K562 (cell line): ENCODE measurements at regions not wholly inside any gene's neighbourhood (a gene's known extent, or its start where the extent isn't known, plus 50 kb on each side); places are given as distances from the start of the nearest gene placed in this dataset.

ENCODE experiments used
- ATAC-seq: fragments of 200-7000 bp; cut with Tn5 transposase; 3 replicates; pipeline ENCODE4 v1.9.1; 2020; ENCODE audit warnings: moderate library complexity
- BruUV-seq: library from RNA; stranded (reverse); fragments of 400-500 nt; replicated peaks from 2 replicates; lab custom pipeline; 2021; lab: Mats Ljungman, UMichigan
- CTCF ChIA-PET: fragments of 300-600 bp; formaldehyde crosslinking; extraction: SDS; loops from one replicate; lab custom pipeline; 2021; ENCODE audit warnings: low intra/inter-chr PET ratio; lab: Yijun Ruan, JAX
- POLR2A ChIA-PET: fragments of 300-600, 350-650 bp; sonication (Branson Sonifier 250); formaldehyde crosslinking; extraction: SDS; loops from one replicate; lab custom pipeline; 2021; ENCODE audit warnings: antibody characterized with exemption, inconsistent platforms; lab: Yijun Ruan, JAX
- DNase-seq, 4 experiments: peaks; one replicate each; pipeline versions ENCODE4 v3.0.0 to v3.0.0-alpha.2; 2011 to 2018; ENCODE audit warnings: low spot score in 3 of 4, mixed read lengths in 3 of 4; ENCODE audit errors: extremely low read depth in 1 of 4
- FAIRE-seq: peaks from 2 replicates; lab custom pipeline; 2011; peaks lifted over from hg19 to GRCh38; lab: Jason Lieb, UNC
- H2AFZ ChIP-seq: 2 replicates; pipeline ENCODE4 v1.6.0; 2011; ENCODE audit warnings: low read depth, low read length, control low read depth, inconsistent platforms
- H3K27ac ChIP-seq: fragments of 200-600 bp; 3 replicates; pipeline ENCODE4 v1.8.0; 2011; ENCODE audit warnings: low read depth, mild to moderate bottlenecking, control low read depth, inconsistent platforms, low read length, moderate library complexity, mixed read lengths; ENCODE audit errors: extremely low read depth
- H3K27me3 ChIP-seq, 2 experiments: fragments of 300-600 bp in 1 of 2; 2 replicates in 1 of 2; 3 replicates in 1 of 2; pipeline versions ENCODE4 v1.6.0 to v1.8.0; 2011; ENCODE audit warnings: inconsistent platforms in 2 of 2, low read length in 2 of 2, mild to moderate bottlenecking in 1 of 2, mixed read lengths in 1 of 2, moderate library complexity in 1 of 2; ENCODE audit not compliant: control insufficient read depth in 2 of 2, insufficient read depth in 2 of 2
- H3K36me3 ChIP-seq: fragments of 300-600 bp; 3 replicates; pipeline ENCODE4 v1.8.0; 2011; ENCODE audit warnings: mild to moderate bottlenecking, low read length, inconsistent platforms; ENCODE audit not compliant: control insufficient read depth, insufficient read depth
- H3K4me1 ChIP-seq, 2 experiments: fragments of 200-600 bp in 1 of 2; replicated peaks in 1 of 2; 2 replicates in 1 of 2; 3 replicates in 1 of 2; pipeline versions ENCODE4 v1.5.1 to v1.8.0; 2011; ENCODE audit warnings: inconsistent platforms in 2 of 2, low read length in 2 of 2, mild to moderate bottlenecking in 1 of 2, mixed read lengths in 1 of 2, moderate library complexity in 1 of 2; ENCODE audit not compliant: control insufficient read depth in 2 of 2, insufficient read depth in 2 of 2
- H3K4me2 ChIP-seq: 2 replicates; pipeline ENCODE4 v1.6.1; 2011; ENCODE audit warnings: low read length, control low read depth, inconsistent platforms, mixed read lengths; ENCODE audit not compliant: insufficient read depth
- H3K4me3 ChIP-seq: fragments of 200-600 bp; sonication (generic), shearing (Covaris generic); 2 replicates; pipeline ENCODE4 v1.5.1; 2016; ENCODE audit warnings: control low read depth, inconsistent platforms
- H3K79me2 ChIP-seq: fragments of 200-600 bp; 3 replicates; pipeline ENCODE4 v1.8.0; 2011; ENCODE audit warnings: low read length, inconsistent platforms; ENCODE audit not compliant: control insufficient read depth, insufficient read depth
- H3K9ac ChIP-seq, 2 experiments: 2 replicates each; pipeline versions ENCODE4 v1.6.0 to v1.6.1; 2011; ENCODE audit warnings: low read depth in 2 of 2, low read length in 2 of 2, control low read depth in 1 of 2, inconsistent platforms in 1 of 2, mild to moderate bottlenecking in 1 of 2, mixed read lengths in 1 of 2; ENCODE audit not compliant: insufficient read depth in 1 of 2
- H3K9me1 ChIP-seq: one replicate; pipeline ENCODE4 v1.6.0; 2011; ENCODE audit warnings: inconsistent platforms, mild to moderate bottlenecking, low read length, moderate library complexity; ENCODE audit not compliant: control insufficient read depth, insufficient read depth
- H3K9me3 ChIP-seq: replicated peaks from 2 replicates; pipeline ENCODE4 v1.5.1; 2011; ENCODE audit warnings: low read depth, low read length, inconsistent platforms; ENCODE audit not compliant: control insufficient read depth, insufficient read depth
- H4K20me1 ChIP-seq: replicated peaks from 2 replicates; pipeline ENCODE4 v1.6.1; 2011; ENCODE audit warnings: low read length, inconsistent platforms, mixed read lengths; ENCODE audit not compliant: control insufficient read depth, insufficient read depth
- CHD4 ChIP-seq: fragments of 200-600 bp; sonication (generic); IDR thresholded peaks from 3 replicates; pipeline ENCODE4 v1.6.1; 2012; ENCODE audit warnings: low read depth, mild to moderate bottlenecking, mixed read lengths, low read length, inconsistent platforms; ENCODE audit not compliant: insufficient read depth, insufficient replicate concordance, poor library complexity, severe bottlenecking
- EHMT2 ChIP-seq: fragments of 450-650 bp; IDR thresholded peaks from 2 replicates; pipeline ENCODE4 v1.6.1; 2018; ENCODE audit warnings: antibody characterized with exemption
- HMG20B ChIP-seq: fragments of 250-450 bp; sonication (Bioruptor Pico); IDR thresholded peaks from 2 replicates; pipeline ENCODE4 v1.5.0; 2021; ENCODE audit warnings: mild to moderate bottlenecking
- HNRNPLL ChIP-seq: fragments of 200-400 bp; formaldehyde crosslinking; IDR thresholded peaks from 2 replicates; pipeline ENCODE4 v1.6.1; 2017; ENCODE audit warnings: low read length, low read depth, mild to moderate bottlenecking; ENCODE audit not compliant: poor library complexity, severe bottlenecking
- NCOR1 ChIP-seq: fragments of 450-650 bp; IDR thresholded peaks from 2 replicates; pipeline ENCODE4 v1.6.1; 2016; ENCODE audit warnings: mild to moderate bottlenecking, moderate library complexity
- NFRKB ChIP-seq: fragments of 450-650 bp; IDR thresholded peaks from 2 replicates; pipeline ENCODE4 v1.6.1; 2016; ENCODE audit warnings: low read depth
- NRF1 ChIP-seq, 2 experiments: fragments of 450-650 bp; IDR thresholded peaks in 1 of 2; conservative IDR thresholded peaks in 1 of 2; 2 replicates each; pipeline ENCODE4 v1.6.1; 2014; ENCODE audit warnings: mild to moderate bottlenecking in 2 of 2
- TAF1 ChIP-seq: IDR thresholded peaks from 2 replicates; pipeline ENCODE4 v1.6.1; 2011; ENCODE audit warnings: mild to moderate bottlenecking, low read length, moderate library complexity; ENCODE audit not compliant: insufficient read depth, control insufficient read depth, severe bottlenecking; ENCODE audit errors: extremely low read depth
- ZFP30 ChIP-seq: fragments of 250-450 bp; sonication (Bioruptor Pico); IDR thresholded peaks from 2 replicates; pipeline ENCODE4 v1.8.0; 2022; ENCODE audit warnings: moderate library complexity, mild to moderate bottlenecking, inconsistent platforms, borderline replicate concordance
- ZNF121 ChIP-seq: sonication (generic); formaldehyde crosslinking; conservative IDR thresholded peaks from 2 replicates; pipeline ENCODE4 v1.8.0; 2022; ENCODE audit warnings: missing genetic modification reagents
- ZNF316 ChIP-seq: fragments of 450-650 bp; IDR thresholded peaks from 2 replicates; pipeline ENCODE4 v1.6.1; 2016
- ZNF644 ChIP-seq: fragments of 200-800 bp; sonication (Bioruptor generic); IDR thresholded peaks from 2 replicates; pipeline ENCODE4 v1.6.1; 2016; ENCODE audit warnings: low read depth, missing genetic modification characterization, missing compliant biosample characterization
- WGBS: fragments of 100-300 bp; shearing (Covaris generic); methylation state at CpG from one replicate; pipeline ENCODE4 v1.1.6; 2016; ENCODE audit warnings: low coverage, mixed read lengths; ENCODE audit not compliant: insufficient coverage; ENCODE audit errors: missing lambda C conversion rate; 5-methylcytosine and 5-hydroxymethylcytosine counted together
- in situ Hi-C: fragments of 300-500 bp; cut with MboI; formaldehyde crosslinking; loops from 4 replicates; pipeline ENCODE4 v1.15.0; 2018; ENCODE audit warnings: inconsistent platforms, mixed read lengths
- intact Hi-C: fragments of 100-400 bp; cut with micrococcal nuclease; formaldehyde crosslinking; loops from 2 replicates; pipeline ENCODE4 v1.14.2; 2022
- TF ChIP-seq, protein P1 (sequence below), 2 experiments: fragments of 150-350 bp in 1 of 2; IDR thresholded peaks; 2 replicates each; pipeline ENCODE4 v1.6.1; 2012 to 2016; ENCODE audit warnings: low read depth in 2 of 2, low read length in 2 of 2, mild to moderate bottlenecking in 1 of 2, moderate library complexity in 1 of 2
- TF ChIP-seq, protein P2 (sequence below): fragments of 450-650 bp; formaldehyde crosslinking; IDR thresholded peaks from 2 replicates; pipeline ENCODE4 v1.4.0; 2020; ENCODE audit warnings: mild to moderate bottlenecking, mixed read lengths
- TF ChIP-seq, protein P3 (sequence below): fragments of 450-650 bp; IDR thresholded peaks from 2 replicates; pipeline ENCODE4 v1.6.1; 2016; ENCODE audit warnings: antibody characterized with exemption
- TF ChIP-seq, protein P4 (sequence below): fragments of 250-450 bp; sonication (Bioruptor Pico); IDR thresholded peaks from 2 replicates; pipeline ENCODE4 v1.8.0; 2022; ENCODE audit warnings: moderate library complexity, mild to moderate bottlenecking, inconsistent platforms

DNA sequence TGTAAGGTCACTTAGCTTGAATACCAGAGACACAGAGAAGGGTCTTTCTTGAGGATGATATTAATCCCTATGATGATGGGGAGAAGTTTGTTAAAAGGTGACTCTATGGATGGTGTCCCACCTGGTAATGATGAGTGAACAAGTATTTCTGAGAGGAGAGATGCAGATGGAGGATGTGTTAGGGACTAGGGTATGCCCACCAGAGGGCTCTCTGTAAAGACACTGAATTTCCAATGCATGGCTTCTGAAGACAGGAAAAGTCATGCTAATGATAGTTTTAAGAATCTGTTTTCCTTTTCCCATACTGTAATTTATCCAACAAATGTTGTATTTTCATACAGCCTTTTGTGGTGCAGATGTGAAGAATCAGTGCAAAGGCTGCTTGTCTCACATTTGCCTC is 1250.9 kb upstream of the CELF2 start (continued):
- TF ChIP-seq, protein P1, sequence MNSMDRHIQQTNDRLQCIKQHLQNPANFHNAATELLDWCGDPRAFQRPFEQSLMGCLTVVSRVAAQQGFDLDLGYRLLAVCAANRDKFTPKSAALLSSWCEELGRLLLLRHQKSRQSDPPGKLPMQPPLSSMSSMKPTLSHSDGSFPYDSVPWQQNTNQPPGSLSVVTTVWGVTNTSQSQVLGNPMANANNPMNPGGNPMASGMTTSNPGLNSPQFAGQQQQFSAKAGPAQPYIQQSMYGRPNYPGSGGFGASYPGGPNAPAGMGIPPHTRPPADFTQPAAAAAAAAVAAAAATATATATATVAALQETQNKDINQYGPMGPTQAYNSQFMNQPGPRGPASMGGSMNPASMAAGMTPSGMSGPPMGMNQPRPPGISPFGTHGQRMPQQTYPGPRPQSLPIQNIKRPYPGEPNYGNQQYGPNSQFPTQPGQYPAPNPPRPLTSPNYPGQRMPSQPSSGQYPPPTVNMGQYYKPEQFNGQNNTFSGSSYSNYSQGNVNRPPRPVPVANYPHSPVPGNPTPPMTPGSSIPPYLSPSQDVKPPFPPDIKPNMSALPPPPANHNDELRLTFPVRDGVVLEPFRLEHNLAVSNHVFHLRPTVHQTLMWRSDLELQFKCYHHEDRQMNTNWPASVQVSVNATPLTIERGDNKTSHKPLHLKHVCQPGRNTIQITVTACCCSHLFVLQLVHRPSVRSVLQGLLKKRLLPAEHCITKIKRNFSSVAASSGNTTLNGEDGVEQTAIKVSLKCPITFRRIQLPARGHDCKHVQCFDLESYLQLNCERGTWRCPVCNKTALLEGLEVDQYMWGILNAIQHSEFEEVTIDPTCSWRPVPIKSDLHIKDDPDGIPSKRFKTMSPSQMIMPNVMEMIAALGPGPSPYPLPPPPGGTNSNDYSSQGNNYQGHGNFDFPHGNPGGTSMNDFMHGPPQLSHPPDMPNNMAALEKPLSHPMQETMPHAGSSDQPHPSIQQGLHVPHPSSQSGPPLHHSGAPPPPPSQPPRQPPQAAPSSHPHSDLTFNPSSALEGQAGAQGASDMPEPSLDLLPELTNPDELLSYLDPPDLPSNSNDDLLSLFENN (IDR thresholded peaks at IDR 0.05; ENCODE audit: low read depth in 2 of 2, low read length in 2 of 2) = no peak
- TF ChIP-seq CHD4 = no peak
- no peak for TF ChIP-seq NCOR1

DNA sequence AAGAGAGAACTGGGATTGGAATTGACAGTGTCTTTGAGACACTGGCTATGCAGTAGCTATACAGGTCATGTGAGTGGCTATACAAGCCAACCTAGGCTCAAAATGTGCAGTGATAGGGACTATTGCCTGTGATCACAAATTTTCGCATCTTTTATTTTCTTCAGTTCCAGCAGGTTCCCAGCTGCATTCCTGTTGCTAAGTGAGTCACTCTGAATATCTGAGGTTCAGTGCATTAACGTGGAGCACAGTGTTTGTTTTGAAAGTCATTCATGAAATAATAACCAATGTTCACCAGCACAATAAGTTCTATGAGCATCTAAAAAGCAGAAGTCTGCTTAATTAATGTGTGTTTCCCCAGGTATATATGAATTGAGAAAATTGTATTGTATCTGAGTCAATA is 1236.0 kb upstream of the CELF2 start:
- POLR2A ChIA-PET = no interaction called here
- Histone ChIP-seq H3K9me3 (no peaks in the 10 kb centered on the region), H3K79me2 (no peaks in the 10 kb centered on the region), H3K27me3 (no peaks in the 10 kb centered on the region), H3K27ac (no peak overlapping the region), H3K9ac (no peak overlapping the region), H3K9me1 (no peaks in the 10 kb centered on the region), H4K20me1 (no peaks in the 10 kb centered on the region), H3K36me3 (0 out of 3 replicates have a peak, but pooled peaks cover 3% of the 10 kb centered on the region), H2AFZ (no peak overlapping the region), H3K4me3 (no peak overlapping the region), H3K4me2 (no peak overlapping the region), H3K4me1 (no peaks in the 10 kb centered on the region)
- ATAC-seq = no peak
- intact Hi-C loops = no loop called here
- in situ Hi-C loops = no loop called here
- FAIRE-seq = no peak
- WGBS = 29% methylated on average over 2 of the region's 2 CpGs
- CTCF ChIA-PET = no interaction called here
- no TSS peak for BruUV-seq
- no peak for DNase-seq
- TF ChIP-seq ZNF644 = no peak
- TF ChIP-seq NFRKB = no peak
- no peak for TF ChIP-seq TAF1
- no peak for TF ChIP-seq NRF1 (conservative IDR thresholded peaks at IDR 0.05 in 1 of 2, IDR thresholded peaks at IDR 0.05 in 1 of 2)
- no peak for TF ChIP-seq EHMT2
- no peak for TF ChIP-seq HNRNPLL
- TF ChIP-seq, protein P2, sequence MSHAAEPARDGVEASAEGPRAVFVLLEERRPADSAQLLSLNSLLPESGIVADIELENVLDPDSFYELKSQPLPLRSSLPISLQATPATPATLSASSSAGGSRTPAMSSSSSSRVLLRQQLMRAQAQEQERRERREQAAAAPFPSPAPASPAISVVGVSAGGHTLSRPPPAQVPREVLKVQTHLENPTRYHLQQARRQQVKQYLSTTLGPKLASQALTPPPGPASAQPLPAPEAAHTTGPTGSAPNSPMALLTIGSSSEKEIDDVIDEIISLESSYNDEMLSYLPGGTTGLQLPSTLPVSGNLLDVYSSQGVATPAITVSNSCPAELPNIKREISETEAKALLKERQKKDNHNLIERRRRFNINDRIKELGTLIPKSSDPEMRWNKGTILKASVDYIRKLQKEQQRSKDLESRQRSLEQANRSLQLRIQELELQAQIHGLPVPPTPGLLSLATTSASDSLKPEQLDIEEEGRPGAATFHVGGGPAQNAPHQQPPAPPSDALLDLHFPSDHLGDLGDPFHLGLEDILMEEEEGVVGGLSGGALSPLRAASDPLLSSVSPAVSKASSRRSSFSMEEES (CRISPR knock-in tag) = no peak
- TF ChIP-seq, protein P3, sequence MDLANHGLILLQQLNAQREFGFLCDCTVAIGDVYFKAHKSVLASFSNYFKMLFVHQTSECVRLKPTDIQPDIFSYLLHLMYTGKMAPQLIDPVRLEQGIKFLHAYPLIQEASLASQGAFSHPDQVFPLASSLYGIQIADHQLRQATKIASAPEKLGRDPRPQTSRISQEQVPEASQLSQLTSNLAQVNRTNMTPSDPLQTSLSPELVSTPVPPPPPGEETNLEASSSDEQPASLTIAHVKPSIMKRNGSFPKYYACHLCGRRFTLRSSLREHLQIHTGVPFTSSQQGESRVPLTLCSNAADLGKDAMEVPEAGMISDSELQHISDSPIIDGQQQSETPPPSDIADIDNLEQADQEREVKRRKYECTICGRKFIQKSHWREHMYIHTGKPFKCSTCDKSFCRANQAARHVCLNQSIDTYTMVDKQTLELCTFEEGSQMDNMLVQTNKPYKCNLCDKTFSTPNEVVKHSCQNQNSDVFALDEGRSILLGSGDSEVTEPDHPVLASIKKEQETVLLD = no peak
- TF ChIP-seq ZFP30 (CRISPR knock-in tag) = no peak
- no peak for TF ChIP-seq ZNF316
- TF ChIP-seq ZNF121 (CRISPR knock-in tag) = no peak
- TF ChIP-seq, protein P4, sequence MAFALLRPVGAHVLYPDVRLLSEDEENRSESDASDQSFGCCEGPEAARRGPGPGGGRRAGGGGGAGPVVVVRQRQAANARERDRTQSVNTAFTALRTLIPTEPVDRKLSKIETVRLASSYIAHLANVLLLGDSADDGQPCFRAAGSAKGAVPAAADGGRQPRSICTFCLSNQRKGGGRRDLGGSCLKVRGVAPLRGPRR (CRISPR knock-in tag) = no peak
- TF ChIP-seq HMG20B (CRISPR knock-in tag) = no peak
